ENCODE measurements at regions not wholly inside any gene's neighbourhood (a gene's known extent, or its start where the extent isn't known, plus 50 kb on each side); places are given as distances from the start of the nearest gene placed in this dataset.
A peak's percentile ranks its signal among the peaks of the same experiment; 100 is the strongest.

DNA sequence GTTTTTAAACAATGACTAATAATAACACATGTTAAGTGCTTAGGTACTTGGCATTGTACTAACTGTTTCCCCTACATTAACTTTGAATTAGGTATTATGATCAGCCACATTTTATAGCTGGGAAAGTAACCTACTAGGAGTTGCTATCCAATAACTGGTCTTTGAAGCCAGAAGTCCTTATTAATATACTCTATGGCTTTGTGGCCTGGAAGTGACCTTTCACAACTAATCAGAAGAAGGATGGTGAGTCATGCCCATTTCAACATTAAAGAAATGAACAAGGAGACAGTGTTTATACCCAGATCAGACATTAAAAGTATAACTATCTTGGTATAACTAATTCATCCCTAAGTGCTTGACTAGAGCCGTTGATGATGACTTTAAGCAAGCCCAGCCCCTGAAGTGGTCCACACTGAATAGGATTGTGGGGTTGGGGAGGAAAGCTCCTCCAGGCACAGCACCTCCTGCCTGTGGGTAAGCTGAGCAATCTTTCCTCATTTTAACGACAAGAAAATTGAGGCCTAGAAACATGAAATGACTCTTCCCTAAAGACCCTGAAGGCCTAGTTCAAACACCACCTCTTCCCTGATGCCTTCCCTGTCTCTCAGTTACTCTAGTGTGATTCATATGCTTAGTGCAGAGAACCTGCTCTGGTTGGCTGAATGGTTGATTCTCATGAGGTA, 71.6 kb upstream of the RFX8 start:
- Mint-ChIP-seq H3K4me3 (no peak overlapping the region), H3K27ac (no peak overlapping the region), H3K9me3 (no peaks in the 10 kb centered on the region), H3K36me3 (no peaks in the 10 kb centered on the region), H3K4me1 (no peaks in the 10 kb centered on the region)
- ATAC-seq (no peak), DNase-seq (ENCODE audit: low spot score in 2 of 2) (peak in 1 of 2 donors; percentile 12)

DNA sequence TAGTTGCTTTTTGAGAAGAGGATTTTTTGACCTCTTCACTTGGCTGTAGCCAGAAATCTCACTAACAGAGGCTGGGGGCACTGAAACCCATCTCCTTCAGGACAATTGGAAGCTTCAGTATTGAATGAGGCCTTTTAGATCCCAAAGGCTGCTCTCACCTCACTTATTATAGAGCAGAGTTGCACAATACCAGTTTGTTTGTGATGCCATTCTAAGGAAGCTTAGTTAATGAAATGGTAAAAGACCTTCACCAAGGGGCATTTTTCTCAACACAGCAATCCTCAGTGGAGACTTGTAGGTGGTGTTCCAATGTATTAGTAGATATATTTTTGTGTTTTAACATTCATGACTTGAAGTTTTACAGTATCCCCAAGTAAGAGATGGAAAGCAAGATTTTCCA, 71.0 kb upstream of the RFX8 start:
- no peak overlapping the region for H3K4me3 Mint-ChIP-seq

DNA sequence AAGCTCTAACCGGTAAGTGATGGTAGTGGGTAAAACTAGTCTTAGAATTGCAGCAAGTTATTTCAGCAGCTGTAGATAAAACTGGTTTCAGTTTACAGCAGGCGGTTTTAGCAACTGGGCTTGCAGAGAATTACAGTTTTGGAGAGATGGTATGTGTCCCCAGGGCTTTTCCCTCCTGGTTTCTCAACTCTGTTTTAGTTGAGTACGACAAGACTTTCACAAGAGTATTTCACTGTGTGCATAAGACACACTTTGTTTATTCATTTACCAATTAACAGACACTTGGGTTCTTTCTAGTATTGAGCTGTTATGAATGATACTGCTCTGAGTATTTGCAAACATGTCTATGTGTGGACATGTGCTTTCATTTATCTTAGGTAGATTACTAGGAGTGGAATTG, 65.6 kb upstream of the RFX8 start:
- no peak overlapping the region for H3K4me3 Mint-ChIP-seq
- H3K4me1 Mint-ChIP-seq = no peaks in the 10 kb centered on the region
- H3K36me3 Mint-ChIP-seq = no peaks in the 10 kb centered on the region
- H3K9me3 Mint-ChIP-seq = no peaks in the 10 kb centered on the region
- ATAC-seq = no peak
- no peak for DNase-seq (ENCODE audit: low spot score in 2 of 2)
- H3K27ac Mint-ChIP-seq = no peak overlapping the region

More for the DNA sequence above, 71.0 kb upstream of the RFX8 start:
- Mint-ChIP-seq H3K9me3 (no peaks in the 10 kb centered on the region), H3K36me3 (no peaks in the 10 kb centered on the region), H3K27ac (no peak overlapping the region), H3K4me1 (no peaks in the 10 kb centered on the region)
- no peak for ATAC-seq
- DNase-seq (ENCODE audit: low spot score in 2 of 2) = peak in 1 of 2 donors; percentile 4

DNA sequence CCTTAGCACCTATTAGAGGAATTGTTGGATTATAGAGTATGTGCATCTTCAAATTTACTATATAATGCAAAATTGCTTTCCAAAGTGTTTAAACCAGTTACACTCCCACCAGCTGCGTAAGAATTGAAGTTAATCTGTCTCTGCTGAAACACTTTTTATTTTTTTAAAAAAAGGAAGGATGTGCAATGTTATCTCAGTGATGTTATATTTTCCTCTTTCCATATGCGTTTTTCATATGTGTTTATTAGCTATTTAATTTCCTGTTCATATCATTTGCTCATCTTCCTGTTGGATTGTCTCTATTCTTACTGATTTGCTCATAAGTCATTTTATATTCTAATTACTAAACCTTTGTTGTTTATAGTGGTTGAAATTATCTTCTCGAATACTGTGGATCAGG, 63.2 kb upstream of the RFX8 start:
- Mint-ChIP-seq H3K4me3 (no peak overlapping the region), H3K9me3 (no peaks in the 10 kb centered on the region), H3K36me3 (no peaks in the 10 kb centered on the region), H3K4me1 (no peaks in the 10 kb centered on the region), H3K27ac (no peak overlapping the region)
- DNase-seq (ENCODE audit: low spot score in 2 of 2) (no peak), ATAC-seq (no peak)

DNA sequence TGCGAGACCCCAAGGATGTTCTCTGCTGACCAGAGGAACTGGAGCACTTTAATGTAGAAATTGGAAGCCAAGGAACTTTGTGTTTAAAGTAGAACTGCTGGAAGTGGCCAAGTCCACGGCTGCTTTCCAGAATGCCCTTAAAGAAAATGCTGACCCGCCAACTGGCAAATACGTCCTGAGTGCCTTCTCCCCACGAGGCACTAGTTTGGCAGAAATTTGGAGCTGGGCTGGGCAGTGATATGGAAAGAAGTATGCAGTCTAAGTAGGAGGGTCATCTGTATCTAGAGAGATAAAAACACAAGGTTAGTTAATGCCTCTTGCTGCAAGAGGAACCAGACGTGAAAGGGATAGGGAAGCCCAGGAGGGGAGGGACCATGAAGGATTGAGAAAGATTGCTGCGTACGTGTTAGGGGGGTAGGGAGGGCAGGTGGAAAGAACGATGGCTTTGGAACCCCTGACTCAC, 59.3 kb upstream of the RFX8 start:
- H3K4me1 Mint-ChIP-seq = no peaks in the 10 kb centered on the region
- H3K27ac Mint-ChIP-seq = no peak overlapping the region
- peak in 1 of 2 donors; percentile 38 for DNase-seq (ENCODE audit: low spot score in 2 of 2)
- H3K9me3 Mint-ChIP-seq = no peaks in the 10 kb centered on the region
- H3K36me3 Mint-ChIP-seq = no peaks in the 10 kb centered on the region
- H3K4me3 Mint-ChIP-seq = no peak overlapping the region
- no peak for ATAC-seq

DNA sequence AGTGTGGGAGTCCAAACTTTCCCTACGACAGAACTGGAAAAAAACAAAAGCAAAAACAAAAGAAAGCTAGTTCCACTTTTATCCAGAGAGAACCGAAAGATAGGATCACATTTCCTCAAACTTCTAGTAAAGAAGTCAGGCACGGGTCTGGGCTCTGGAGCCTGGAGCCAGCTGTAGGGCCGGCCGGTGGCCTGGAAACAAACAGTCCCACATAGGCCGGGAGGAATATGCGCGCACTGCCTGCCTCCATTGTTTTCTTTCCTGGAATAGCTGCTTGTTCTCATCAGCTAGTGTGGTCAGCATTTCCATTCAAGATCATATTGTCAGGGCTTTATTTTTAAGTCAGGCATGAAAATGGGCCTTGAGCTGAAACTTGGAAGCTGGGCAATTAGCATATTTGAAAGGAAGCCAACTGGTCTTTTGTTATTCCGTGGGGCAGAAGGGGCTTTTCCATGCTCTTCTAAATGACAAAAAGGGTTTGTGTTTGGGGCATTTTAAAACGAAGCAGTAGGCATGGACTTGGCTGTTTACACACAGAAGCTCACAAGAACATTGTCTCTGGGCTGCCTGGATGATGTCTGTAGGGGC, 58.7 kb upstream of the RFX8 start:
- H3K9me3 Mint-ChIP-seq = no peaks in the 10 kb centered on the region
- DNase-seq (ENCODE audit: low spot score in 2 of 2) (peak in 1 of 2 donors; percentile 18), ATAC-seq (no peak)
- H3K4me1 Mint-ChIP-seq = no peaks in the 10 kb centered on the region
- H3K4me3 Mint-ChIP-seq = no peak overlapping the region
- H3K27ac Mint-ChIP-seq = no peak overlapping the region
- H3K36me3 Mint-ChIP-seq = no peaks in the 10 kb centered on the region

DNA sequence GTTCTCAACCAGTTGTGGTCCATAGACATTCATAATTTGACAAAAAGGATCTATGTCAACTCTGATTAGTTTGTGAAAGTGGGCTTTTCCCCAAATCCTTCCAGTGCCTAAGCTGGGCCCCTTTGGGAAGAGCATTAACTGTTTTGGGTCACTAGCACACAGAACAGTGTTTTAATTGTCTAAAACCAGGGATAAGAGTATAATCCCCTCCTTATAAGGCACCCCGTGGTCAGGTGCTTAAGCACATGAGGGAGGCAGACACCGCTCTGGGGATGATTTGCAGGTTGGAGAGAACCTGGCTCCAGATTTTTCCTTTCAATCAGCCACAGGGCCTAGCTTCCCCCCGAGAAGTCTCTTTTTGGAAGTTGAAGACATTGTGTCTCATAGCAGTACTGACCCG, 53.6 kb upstream of the RFX8 start:
- DNase-seq (ENCODE audit: low spot score in 2 of 2) (peak in 1 of 2 donors; percentile 22), ATAC-seq (no peak)
- no peaks in the 10 kb centered on the region for H3K4me1 Mint-ChIP-seq
- no peaks in the 10 kb centered on the region for H3K9me3 Mint-ChIP-seq
- no peaks in the 10 kb centered on the region for H3K36me3 Mint-ChIP-seq
- no peak overlapping the region for H3K27ac Mint-ChIP-seq
- H3K4me3 Mint-ChIP-seq = no peak overlapping the region

DNA sequence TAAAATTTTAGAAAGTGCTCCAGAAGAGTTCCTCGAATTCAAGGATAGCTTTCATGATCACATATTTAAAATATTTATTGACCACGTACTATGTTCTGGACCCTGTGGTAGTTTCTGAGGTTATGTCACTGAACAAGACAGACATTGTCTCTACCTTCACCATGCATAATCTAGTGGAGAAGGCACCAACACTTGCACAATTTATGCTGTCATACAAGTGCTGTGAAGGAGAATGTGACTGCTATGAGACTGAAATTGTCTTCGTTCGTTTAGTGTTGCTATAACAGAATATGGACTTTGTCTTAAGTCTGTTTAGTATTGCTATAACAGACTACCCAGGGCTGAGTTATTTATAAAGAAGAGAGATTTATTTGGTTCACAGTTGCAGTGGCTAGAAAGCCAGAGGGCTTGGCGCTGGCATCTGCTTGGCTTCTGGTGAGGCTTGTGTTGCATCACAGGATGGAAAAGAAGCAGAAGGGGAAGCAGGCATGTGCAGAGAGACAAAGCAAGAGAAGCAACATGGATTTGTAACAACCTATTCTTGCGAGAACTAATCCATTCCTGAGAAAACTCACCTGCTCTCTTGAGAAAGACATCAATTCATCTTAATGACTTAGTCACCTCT, 50.0 kb upstream of the RFX8 start:
- no peak overlapping the region for H3K27ac Mint-ChIP-seq
- H3K4me1 Mint-ChIP-seq = no peaks in the 10 kb centered on the region
- DNase-seq (ENCODE audit: low spot score in 2 of 2) (peak in 1 of 2 donors; percentile 6), ATAC-seq (no peak)
- no peaks in the 10 kb centered on the region for H3K9me3 Mint-ChIP-seq
- no peak overlapping the region for H3K4me3 Mint-ChIP-seq
- H3K36me3 Mint-ChIP-seq = no peaks in the 10 kb centered on the region
